Left ventricle myocardium inferior (tissue), 1 donor: ENCODE measurements at regions not wholly inside any gene's neighbourhood (a gene's known extent, or its start where the extent isn't known, plus 50 kb on each side); places are given as distances from the start of the nearest gene placed in this dataset.

Experiments used
- DNase-seq: peaks from one replicate; pipeline ENCODE4 v3.0.0-alpha.2; 2020
- H3K27ac ChIP-seq: fragments of 200-600 bp; replicated peaks from 2 replicates; pipeline ENCODE4 v1.8.0; 2021
- H3K27me3 ChIP-seq: fragments of 200-600 bp; 2 replicates; pipeline ENCODE4 v1.8.0; 2021; ENCODE audit warnings: low read depth
- H3K36me3 ChIP-seq: fragments of 200-600 bp; 2 replicates; pipeline ENCODE4 v1.8.0; 2021
- H3K4me1 ChIP-seq: fragments of 200-600 bp; 2 replicates; pipeline ENCODE4 v1.8.0; 2021
- H3K4me3 ChIP-seq: fragments of 200-600 bp; 2 replicates; pipeline ENCODE4 v1.8.0; 2021; ENCODE audit warnings: mild to moderate bottlenecking, moderate library complexity
- H3K9me3 ChIP-seq: fragments of 200-600 bp; replicated peaks from 2 replicates; pipeline ENCODE4 v1.8.0; 2021
- intact Hi-C: fragments of 100-400 bp; cut with micrococcal nuclease; formaldehyde crosslinking; loops from one replicate; pipeline ENCODE4 v1.11.0; 2022
- TF ChIP-seq, protein P1 (sequence below): fragments of 200-600 bp; IDR thresholded peaks from 2 replicates; pipeline ENCODE4 v1.8.0; 2021; ENCODE audit warnings: antibody characterized with exemption, mild to moderate bottlenecking, borderline replicate concordance
- donor health status: DM: no; HTN: yes; CAD: no; lungs with severe emphysema.

DNA sequence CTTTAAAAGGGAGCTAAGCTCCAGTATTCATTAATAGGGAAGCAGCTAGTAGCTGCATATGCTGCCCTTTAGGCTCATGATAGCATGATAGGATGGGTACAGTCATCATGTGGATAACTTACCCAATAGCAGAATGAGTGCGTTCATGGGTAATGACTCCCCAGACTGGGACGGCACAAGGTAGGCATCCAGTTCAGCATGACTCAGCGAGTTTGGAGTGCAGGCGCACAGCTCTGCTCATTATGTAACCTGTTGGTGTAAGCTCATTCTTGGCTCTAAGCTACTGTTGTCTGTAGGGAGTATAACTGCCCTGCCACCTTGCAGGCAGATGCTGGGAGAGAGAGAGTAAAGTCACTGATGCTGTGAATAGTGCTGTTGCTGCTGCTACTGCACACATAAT lies 209.2 kb upstream of the SYT4 start:
- intact Hi-C loops, result no loop called here
- Histone ChIP-seq H3K9me3 (peaks cover 10% of the 10 kb centered on the region), H3K36me3 (no peaks in the 10 kb centered on the region), H3K4me3 (no peak overlapping the region), H3K27ac (no peak overlapping the region), H3K4me1 (no peaks in the 10 kb centered on the region), H3K27me3 (no peaks in the 10 kb centered on the region)
- TF ChIP-seq, protein P1, sequence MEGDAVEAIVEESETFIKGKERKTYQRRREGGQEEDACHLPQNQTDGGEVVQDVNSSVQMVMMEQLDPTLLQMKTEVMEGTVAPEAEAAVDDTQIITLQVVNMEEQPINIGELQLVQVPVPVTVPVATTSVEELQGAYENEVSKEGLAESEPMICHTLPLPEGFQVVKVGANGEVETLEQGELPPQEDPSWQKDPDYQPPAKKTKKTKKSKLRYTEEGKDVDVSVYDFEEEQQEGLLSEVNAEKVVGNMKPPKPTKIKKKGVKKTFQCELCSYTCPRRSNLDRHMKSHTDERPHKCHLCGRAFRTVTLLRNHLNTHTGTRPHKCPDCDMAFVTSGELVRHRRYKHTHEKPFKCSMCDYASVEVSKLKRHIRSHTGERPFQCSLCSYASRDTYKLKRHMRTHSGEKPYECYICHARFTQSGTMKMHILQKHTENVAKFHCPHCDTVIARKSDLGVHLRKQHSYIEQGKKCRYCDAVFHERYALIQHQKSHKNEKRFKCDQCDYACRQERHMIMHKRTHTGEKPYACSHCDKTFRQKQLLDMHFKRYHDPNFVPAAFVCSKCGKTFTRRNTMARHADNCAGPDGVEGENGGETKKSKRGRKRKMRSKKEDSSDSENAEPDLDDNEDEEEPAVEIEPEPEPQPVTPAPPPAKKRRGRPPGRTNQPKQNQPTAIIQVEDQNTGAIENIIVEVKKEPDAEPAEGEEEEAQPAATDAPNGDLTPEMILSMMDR, result no peak
- no peak for DNase-seq

- intact Hi-C loops, result no loop called here
- TF ChIP-seq, protein P1, result no peak
- no peak for DNase-seq
- no peaks in the 10 kb centered on the region for H3K4me1 ChIP-seq
- H3K27me3 ChIP-seq, result no peaks in the 10 kb centered on the region
- peaks cover 22% of the 10 kb centered on the region for H3K9me3 ChIP-seq
- H3K4me3 ChIP-seq, result no peak overlapping the region
- H3K27ac ChIP-seq, result no peak overlapping the region
- no peaks in the 10 kb centered on the region for H3K36me3 ChIP-seq
Measured at GRCh38 chr18:43501099-43501498, 223.8 kb upstream of the SYT4 start.

GRCh38 chr18:43506935-43507334 lies 229.6 kb upstream of the SYT4 start:
- no peak overlapping the region for H3K27ac ChIP-seq
- no peaks in the 10 kb centered on the region for H3K4me1 ChIP-seq
- H3K9me3 ChIP-seq, result peaks cover 49% of the 10 kb centered on the region
- intact Hi-C loops, result no loop called here
- no peak for DNase-seq
- TF ChIP-seq, protein P1, result no peak
- H3K36me3 ChIP-seq, result no peaks in the 10 kb centered on the region
- no peak overlapping the region for H3K4me3 ChIP-seq
- no peaks in the 10 kb centered on the region for H3K27me3 ChIP-seq

DNA sequence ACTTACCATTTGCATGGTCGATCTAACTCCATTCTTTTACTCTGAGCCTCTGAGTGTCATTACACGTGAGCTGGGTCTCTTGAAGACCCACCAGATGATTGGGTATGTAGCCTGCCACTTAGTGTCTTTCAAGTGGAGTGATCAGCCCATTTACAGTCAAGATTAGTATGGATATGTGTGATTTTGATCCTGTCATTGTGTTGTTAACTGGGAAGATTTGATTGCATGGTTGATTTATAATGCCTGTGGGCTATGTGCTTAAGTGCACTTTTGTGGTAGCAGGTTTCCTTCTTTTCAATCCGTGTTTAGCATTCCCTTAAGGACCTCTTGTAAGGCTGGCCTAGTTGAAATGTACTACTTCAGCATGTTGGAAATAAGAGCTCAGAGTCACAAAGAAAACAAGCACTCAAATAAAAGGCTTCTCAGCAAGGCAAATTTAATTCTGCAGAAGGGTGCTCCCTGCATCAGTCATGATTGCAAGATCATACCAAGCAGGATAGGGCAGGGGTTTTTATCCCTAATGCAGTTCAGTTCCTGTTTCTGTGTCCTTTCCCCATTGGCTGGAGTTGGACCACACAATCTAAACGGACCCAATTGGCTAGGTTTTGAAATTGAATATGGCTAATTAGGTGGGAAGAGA lies 230.7 kb upstream of the SYT4 start:
- Histone ChIP-seq H3K4me3 (no peak overlapping the region), H3K27ac (no peak overlapping the region), H3K36me3 (no peaks in the 10 kb centered on the region), H3K9me3 (peaks cover 49% of the 10 kb centered on the region), H3K4me1 (no peaks in the 10 kb centered on the region), H3K27me3 (no peaks in the 10 kb centered on the region)
- TF ChIP-seq, protein P1, result no peak
- intact Hi-C loops, result no loop called here
- DNase-seq, result no peak

GRCh38 chr18:43514747-43515146 lies 237.5 kb upstream of the SYT4 start:
- DNase-seq, result no peak
- Histone ChIP-seq H3K27ac (no peak overlapping the region), H3K9me3 (peaks cover 37% of the 10 kb centered on the region), H3K4me3 (no peak overlapping the region), H3K4me1 (no peaks in the 10 kb centered on the region), H3K27me3 (no peaks in the 10 kb centered on the region), H3K36me3 (no peaks in the 10 kb centered on the region)
- intact Hi-C loops, result no loop called here
- TF ChIP-seq, protein P1, result no peak
